ENCODE measurements at regions not wholly inside any gene's neighbourhood (a gene's known extent, or its start where the extent isn't known, plus 50 kb on each side); places are given as distances from the start of the nearest gene placed in this dataset.

GRCh38 chr6:119832411-119832810 lies 482.9 kb upstream of the MAN1A1 start:
- TF ChIP-seq, protein P1, sequence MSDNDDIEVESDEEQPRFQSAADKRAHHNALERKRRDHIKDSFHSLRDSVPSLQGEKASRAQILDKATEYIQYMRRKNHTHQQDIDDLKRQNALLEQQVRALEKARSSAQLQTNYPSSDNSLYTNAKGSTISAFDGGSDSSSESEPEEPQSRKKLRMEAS (IDR thresholded peaks at IDR 0.05) = no peak
- TF ChIP-seq, protein P2, sequence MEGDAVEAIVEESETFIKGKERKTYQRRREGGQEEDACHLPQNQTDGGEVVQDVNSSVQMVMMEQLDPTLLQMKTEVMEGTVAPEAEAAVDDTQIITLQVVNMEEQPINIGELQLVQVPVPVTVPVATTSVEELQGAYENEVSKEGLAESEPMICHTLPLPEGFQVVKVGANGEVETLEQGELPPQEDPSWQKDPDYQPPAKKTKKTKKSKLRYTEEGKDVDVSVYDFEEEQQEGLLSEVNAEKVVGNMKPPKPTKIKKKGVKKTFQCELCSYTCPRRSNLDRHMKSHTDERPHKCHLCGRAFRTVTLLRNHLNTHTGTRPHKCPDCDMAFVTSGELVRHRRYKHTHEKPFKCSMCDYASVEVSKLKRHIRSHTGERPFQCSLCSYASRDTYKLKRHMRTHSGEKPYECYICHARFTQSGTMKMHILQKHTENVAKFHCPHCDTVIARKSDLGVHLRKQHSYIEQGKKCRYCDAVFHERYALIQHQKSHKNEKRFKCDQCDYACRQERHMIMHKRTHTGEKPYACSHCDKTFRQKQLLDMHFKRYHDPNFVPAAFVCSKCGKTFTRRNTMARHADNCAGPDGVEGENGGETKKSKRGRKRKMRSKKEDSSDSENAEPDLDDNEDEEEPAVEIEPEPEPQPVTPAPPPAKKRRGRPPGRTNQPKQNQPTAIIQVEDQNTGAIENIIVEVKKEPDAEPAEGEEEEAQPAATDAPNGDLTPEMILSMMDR (IDR thresholded peaks at IDR 0.05; ENCODE audit: control extremely low read depth in 1 of 3, insufficient read depth in 1 of 3, low read depth in 1 of 3, low read length in 3 of 3) = no peak
- no peak for TF ChIP-seq SIN3A (conservative IDR thresholded peaks at IDR 0.05 in 1 of 2, IDR thresholded peaks at IDR 0.05 in 1 of 2; ENCODE audit: low read depth in 1 of 2, low read length in 2 of 2)
